GM11168 (cell line): ENCODE measurements at regions not wholly inside any gene's neighbourhood (a gene's known extent, or its start where the extent isn't known, plus 50 kb on each side); places are given as distances from the start of the nearest gene placed in this dataset.
"Not testable (repeated sequence)": the region's sequence is repeated elsewhere in the genome, so short reads cannot be mapped to it uniquely, and the experiment has no call there.

Experiments
- in situ Hi-C: fragments of 300-500 bp; cut with MboI; formaldehyde crosslinking; loops from one replicate; pipeline ENCODE4 v1.12.0; 2022; ENCODE audit warnings: low sequenced_read_pairs; ENCODE audit not compliant: unreplicated experiment

GRCh38 chr1:149352205-149352604, 122.6 kb upstream of the NBPF19 start:
- in situ Hi-C loops, result not testable (repeated sequence)

GRCh38 chr1:149354579-149354978, 120.3 kb upstream of the NBPF19 start:
- in situ Hi-C loops, result not testable (repeated sequence)

GRCh38 chr1:149355748-149356147, 119.1 kb upstream of the NBPF19 start:
- in situ Hi-C loops, result not testable (repeated sequence)

- in situ Hi-C loops, result not testable (repeated sequence)
These were observed 118.7 kb upstream of the NBPF19 start for GRCh38 chr1:149356152-149356551.

- in situ Hi-C loops, result not testable (repeated sequence)
These were observed 114.5 kb upstream of the NBPF19 start for GRCh38 chr1:149360351-149360750.

GRCh38 chr1:149361310-149361709, 113.5 kb upstream of the NBPF19 start:
- in situ Hi-C loops, result not testable (repeated sequence)

GRCh38 chr1:149364188-149364981, 110.5 kb upstream of the NBPF19 start:
- in situ Hi-C loops, result not testable (repeated sequence)

GRCh38 chr1:149366402-149366801, 108.4 kb upstream of the NBPF19 start:
- in situ Hi-C loops, result not testable (repeated sequence)

GRCh38 chr1:149367472-149368044, 107.3 kb upstream of the NBPF19 start:
- in situ Hi-C loops, result not testable (repeated sequence)

- in situ Hi-C loops, result not testable (repeated sequence)
These were observed 106.5 kb upstream of the NBPF19 start for GRCh38 chr1:149368337-149368736.

GRCh38 chr1:149369081-149369480, 105.8 kb upstream of the NBPF19 start:
- in situ Hi-C loops, result not testable (repeated sequence)

- in situ Hi-C loops, result not testable (repeated sequence)
These were observed 102.9 kb upstream of the NBPF19 start for GRCh38 chr1:149371955-149372354.

- in situ Hi-C loops, result loop anchor here (25.0 kb wide), 1 partner anchor 691 kb away; a partner anchor contains a TSS
These were observed 96.4 kb upstream of the NBPF19 start for GRCh38 chr1:149378462-149378861.

- in situ Hi-C loops, result loop anchor here (25.0 kb wide), 1 partner anchor 703 kb away; a partner anchor contains a TSS
These were observed 84.5 kb upstream of the NBPF19 start for GRCh38 chr1:149390173-149390926.

GRCh38 chr1:149390931-149391330, 83.9 kb upstream of the NBPF19 start:
- in situ Hi-C loops, result loop anchor here (25.0 kb wide), 1 partner anchor 704 kb away; a partner anchor contains a TSS

GRCh38 chr1:149395802-149396201, 79.0 kb upstream of the NBPF19 start:
- in situ Hi-C loops, result loop anchor here (25.0 kb wide), 1 partner anchor 709 kb away; a partner anchor contains a TSS

GRCh38 chr1:149398527-149398926, 76.3 kb upstream of the NBPF19 start:
- in situ Hi-C loops, result loop anchor here (25.0 kb wide), 1 partner anchor 711 kb away; a partner anchor contains a TSS

- in situ Hi-C loops, result not testable (repeated sequence)
These were observed 66.4 kb upstream of the NBPF19 start for GRCh38 chr1:149408404-149408803.

GRCh38 chr1:149415373-149415772, 59.5 kb upstream of the NBPF19 start:
- in situ Hi-C loops, result not testable (repeated sequence)

GRCh38 chr1:149418782-149419181, 56.1 kb upstream of the NBPF19 start:
- in situ Hi-C loops, result not testable (repeated sequence)

- in situ Hi-C loops, result not testable (repeated sequence)
These were observed 51.7 kb upstream of the NBPF19 start for GRCh38 chr1:149423122-149423521.
